HuH-7 (cell line): ENCODE measurements at regions not wholly inside any gene's neighbourhood (a gene's known extent, or its start where the extent isn't known, plus 50 kb on each side); places are given as distances from the start of the nearest gene placed in this dataset.
"Not testable (repeated sequence)": the region's sequence is repeated elsewhere in the genome, so short reads cannot be mapped to it uniquely, and the experiment has no call there.

Experiments
- DNase-seq: peaks from one replicate; pipeline ENCODE4 v3.0.0; 2011; ENCODE audit warnings: low spot score

DNA sequence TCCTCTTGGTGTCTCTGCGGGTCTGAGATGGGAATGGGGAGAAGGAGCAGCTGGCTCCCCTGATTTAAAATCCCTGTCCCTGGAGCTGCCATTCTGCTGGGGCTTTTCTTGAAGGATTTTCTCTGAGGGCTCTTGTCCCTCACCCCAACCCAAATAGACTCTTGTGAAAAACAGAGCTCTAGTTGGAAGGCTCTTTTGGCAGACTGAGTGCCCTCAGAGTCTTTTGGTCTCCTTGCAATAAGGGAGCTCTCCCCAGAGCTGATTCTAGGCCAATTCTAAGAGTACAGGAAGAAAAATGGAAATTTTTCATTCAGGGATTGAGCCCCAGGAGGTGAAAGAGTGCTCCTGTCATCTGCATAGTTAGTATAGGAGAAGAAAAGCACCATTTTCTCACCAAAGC is 238.3 kb downstream of the COG6 start:
- no peak for DNase-seq

DNA sequence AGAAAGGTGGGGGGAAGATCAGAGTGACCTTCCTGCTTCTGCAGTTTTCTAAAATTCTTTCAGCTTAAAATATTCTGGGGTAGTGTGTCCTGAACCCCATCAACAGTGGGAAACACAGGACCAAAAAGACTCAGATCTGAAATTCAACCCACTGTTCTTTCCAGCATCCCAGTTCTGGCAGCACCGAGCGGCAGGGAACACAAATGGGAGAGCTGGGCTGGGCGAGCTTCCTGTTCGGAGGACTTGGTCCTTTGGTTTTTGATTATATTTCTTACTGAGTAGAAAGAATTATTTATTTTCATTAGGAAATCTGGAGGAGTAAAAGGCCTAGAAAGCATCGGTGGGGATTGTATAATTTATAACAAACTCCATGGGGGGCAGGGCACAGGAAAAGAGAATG is 239.1 kb downstream of the COG6 start:
- DNase-seq = no peak

DNA sequence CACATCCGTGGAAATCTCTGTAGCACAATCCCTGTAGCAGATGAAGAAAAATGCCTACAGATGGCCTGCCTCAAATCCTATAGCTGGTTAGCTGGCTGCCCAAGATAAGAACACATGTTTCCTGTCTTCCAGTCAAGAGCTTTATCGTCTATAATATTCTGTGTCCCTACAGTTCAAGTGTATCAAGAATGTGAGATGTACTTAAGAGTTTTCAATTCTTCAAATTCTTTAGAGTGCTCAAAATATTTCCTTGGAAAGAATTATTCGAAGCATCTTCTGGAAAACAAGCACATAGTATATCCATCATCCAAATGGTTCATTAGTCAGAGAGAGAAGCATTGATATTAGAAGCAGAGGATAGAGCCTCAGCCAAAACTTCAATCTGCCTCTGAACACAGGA is 239.8 kb downstream of the COG6 start:
- no peak for DNase-seq

DNA sequence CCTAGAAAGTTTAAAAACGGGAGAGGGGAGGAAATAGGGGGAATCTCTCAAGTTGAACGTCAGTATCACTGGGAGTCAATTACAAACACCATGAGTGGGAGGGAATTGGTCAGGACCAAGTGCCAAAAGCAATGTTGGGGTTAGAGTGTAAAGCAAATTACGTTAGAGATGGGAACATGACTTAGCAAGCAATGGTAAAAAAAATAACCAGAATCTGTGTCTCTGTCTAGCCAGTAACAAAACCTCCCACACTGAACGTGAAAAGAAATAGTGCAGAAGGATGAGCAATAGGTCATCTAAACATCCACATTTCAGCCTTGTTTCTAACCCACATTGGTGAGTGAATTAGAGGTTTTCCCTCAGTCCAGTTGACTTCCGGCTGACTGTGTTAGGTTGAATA is 242.2 kb downstream of the COG6 start:
- DNase-seq = no peak

DNA sequence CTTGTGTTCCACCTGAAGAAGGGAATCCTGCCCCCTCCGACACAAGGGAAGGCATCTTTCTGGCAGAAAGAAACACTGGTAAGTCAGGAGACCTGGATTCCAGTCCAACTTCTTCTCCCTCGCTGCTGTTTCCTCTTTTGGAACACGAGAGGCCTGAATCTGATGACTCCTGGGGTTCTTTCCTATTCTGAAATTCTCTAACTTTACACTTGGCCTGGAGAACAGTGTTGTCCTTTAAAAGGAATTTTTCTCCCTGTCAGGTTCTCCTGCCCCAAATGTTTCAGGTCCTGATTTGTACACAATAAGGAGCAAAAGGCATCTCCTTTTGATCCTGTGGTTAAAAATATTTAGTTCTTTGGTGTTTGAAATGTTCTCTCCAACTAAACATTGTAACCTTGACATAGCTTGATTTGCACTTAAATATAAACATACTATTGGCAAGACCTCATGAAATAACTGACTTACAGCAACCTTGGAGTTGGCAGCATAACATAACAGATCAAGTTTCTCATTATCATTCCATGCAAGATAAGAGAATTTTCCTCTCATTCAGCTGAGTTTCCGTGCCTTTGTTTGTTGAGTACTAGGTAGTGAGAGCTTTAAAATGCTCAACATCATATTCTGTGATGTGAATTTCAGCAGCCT is 244.8 kb downstream of the COG6 start:
- DNase-seq = no peak

DNA sequence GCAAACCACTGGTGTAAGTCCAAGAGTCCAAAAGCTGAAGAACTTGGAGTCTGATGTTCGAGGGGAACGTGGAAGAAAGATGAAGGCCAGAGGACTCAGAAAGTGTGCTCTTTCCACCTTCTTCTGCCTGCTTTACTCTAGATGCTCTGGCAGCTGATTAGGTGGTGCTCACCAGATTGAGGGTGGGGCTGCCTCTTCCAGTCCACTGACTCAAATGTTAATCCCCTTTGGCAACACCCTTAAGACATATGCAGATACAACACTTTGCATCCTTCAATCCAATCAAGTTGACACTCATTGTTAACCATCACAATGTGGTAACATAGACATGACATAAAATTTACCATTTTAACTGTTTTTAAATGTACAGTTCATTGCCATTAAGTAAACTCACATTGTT is 249.5 kb downstream of the COG6 start:
- DNase-seq = no peak

DNA sequence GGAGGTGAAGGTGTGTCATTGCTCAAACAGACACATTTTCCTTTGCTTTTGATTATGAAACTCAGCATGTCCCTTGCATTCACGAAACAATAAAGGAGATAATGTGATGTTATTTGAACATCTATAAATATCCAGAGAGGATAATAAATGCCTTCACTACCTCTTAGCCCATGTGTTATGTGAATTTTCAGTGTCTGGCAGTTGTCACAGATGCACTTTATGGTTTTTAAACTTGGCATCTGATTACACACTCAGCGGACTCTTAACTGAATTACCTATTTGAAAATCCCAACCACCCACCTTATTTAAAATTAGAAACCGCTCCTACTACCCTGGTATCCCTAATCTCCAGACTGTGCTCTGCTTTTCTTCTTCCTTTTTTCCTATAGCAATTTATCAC is 254.2 kb downstream of the COG6 start:
- no peak for DNase-seq

DNA sequence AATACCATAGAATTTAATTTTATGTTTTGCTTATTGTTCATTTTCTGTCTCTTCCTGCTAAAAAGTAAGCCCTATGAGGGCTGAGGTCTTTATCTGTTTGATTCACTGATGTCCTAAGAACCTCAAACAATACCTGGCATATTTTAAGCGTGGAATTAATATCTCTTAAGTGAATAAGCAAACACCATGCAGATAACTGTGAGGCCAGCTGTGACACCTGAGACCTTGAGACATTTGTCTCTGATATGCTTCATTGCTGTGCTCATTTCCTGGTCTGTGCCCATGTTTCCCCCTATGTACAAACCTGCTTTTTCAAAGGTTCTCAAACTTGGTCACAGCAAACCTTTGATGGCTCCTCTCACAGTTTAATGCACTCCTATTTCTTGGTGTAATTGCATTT is 254.6 kb downstream of the COG6 start:
- no peak for DNase-seq

DNA sequence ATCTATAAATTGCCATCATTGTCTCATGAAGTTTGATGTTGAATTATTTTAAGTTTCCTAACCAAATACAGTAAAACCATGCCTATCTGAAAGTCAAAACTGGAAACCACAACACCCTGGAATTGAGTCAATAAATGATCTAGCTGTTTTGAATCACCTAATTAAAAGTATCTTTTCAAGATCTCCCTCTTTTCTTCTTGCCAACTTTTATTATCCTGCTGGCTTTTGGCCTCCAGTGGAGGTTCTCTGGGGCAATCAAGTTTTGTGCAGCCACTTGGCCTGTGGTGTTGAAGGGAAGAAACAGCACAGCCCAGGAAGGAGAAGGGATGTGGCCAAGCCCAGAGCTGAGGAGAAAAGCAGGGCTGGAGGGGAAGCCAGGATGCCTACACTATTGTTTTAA is 255.4 kb downstream of the COG6 start:
- no peak for DNase-seq

DNA sequence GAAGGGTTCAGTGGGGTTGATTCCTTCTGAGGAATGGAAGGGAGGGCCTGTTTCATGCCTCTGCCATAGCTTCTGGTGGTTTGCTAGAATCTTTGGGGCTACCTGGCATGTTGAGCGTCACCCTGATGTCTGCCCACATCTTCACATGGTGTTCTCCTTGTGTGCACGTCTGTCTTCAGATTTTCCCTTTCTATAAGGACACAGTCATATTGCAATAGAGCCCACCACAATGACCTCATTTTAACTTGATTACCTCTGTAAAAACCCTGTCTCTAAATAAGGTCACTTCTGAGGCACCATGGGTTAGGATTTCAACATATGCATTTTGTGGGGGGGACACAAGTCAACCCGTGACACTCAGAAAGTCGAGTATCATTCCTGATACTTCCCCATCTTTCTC is 257.9 kb downstream of the COG6 start:
- no peak for DNase-seq

DNA sequence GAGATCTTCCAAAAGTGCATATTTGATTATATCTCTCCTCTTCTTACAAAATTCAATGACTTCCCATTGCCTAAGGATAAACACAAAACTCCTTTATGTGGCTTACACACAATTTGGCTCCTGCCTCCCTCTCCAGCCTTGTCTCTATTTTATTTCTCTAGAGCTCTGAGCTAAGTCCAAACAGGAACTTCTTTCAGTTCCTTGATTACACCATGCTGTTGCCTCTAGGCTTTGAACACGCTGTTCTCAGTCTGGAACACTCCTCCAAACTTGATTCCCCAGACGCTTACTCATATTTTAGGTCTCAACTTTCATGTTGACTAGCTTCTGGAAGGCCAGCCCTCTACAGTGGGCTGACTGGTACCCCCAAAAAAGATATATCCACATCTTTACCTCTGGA is 258.5 kb downstream of the COG6 start:
- DNase-seq = no peak

DNA sequence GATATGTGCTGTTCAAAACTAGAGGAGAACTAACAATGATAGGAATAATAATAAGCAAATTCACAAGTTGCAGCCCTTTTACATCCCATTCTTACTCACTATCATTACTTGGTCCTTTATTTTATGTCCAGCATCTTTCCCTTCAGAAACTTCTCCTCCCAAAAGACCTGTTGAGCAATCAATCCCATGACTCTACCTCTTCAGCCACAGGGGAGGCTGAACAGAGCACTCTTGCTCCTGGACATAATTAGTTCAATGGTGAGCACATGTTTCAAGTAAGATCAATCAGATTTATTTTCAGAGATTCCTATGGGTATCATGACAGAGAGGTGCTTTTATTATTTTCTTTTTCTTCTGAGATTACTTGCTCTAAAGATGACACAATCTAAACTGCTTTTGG is 260.0 kb downstream of the COG6 start:
- DNase-seq = no peak

DNA sequence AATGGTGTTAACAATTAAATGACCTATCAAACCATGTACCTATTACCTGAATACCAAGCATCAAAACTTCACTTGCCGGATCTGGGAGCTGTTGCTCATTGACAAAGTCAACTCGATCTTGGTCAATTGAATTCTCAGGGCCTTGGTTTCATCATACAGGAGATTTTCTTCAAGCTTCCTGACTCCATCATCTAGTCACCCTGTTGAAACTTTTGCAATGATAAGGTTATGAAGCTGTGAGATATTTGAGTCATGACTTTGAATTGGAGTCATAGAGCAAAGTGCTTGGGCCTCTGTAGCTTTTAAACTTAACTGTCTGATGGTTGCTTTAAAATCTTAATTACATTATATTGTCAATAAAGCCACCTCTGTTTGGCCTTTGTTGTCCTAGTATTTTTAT is 260.9 kb downstream of the COG6 start:
- no peak for DNase-seq

DNA sequence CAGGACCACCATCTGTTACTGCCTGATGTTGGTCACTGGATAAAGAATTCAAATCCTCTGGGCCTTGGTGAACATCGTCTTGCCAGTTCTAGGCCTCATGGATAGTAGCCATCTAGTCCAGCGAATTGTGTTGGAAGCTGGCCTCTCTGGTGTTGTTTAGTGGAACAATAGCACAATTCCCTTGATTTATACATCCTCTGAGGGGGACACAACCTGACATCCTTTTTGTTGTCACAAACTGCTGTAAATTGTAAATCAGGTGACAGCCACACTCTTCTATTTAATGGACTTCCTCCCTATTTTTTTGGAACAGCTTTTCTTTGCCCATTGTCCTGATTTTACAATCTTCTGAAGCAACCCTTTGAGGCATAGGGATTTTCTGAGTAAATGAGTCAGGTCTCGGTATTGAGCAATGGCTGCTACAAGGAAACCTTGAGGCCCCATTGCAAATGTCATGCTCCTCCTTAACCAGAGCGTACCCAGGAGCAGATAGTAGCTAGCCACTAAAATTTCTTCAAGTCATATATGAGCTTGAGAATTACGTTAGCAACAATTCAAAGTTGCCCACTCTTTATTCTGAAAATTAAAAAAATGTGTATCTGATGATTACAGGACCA is 263.3 kb downstream of the COG6 start:
- DNase-seq = no peak

DNA sequence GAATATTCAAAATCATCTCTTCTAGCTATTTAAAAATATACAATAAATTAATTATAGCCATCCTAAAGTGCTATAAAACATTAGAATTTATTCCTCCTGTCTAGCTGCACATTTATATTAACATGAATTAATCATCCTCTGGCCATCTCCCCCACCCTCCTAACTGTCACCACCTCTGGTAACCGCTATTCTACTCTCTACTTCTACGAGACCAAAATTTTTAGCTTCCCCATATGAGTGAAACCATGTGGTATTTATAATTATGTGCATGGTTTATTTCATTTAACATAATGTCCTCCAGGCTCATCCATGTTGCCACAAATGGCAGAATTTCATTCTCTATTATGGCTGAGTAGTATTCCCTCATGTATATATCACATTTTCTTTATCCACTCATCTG is 265.2 kb downstream of the COG6 start:
- DNase-seq = no peak

DNA sequence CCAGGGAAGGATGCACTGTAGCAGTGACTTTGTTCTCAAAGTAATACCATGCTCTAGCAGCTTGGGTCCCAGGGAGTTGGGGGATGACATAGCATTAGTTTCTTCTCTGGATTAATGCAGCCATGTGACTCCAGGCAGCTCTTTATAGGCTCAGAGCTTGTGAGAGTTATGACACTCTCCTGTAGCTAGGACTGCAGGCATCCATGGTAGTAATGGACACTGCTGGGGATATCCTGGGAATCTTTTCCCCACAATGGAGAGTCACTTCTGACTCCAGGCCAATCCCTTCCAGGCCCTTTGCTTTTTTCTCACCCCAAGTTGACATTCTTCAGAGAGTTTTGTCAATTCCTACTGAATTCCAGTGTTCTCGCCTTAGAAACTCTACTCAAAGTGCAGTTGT is 270.9 kb downstream of the COG6 start:
- DNase-seq = no peak

DNA sequence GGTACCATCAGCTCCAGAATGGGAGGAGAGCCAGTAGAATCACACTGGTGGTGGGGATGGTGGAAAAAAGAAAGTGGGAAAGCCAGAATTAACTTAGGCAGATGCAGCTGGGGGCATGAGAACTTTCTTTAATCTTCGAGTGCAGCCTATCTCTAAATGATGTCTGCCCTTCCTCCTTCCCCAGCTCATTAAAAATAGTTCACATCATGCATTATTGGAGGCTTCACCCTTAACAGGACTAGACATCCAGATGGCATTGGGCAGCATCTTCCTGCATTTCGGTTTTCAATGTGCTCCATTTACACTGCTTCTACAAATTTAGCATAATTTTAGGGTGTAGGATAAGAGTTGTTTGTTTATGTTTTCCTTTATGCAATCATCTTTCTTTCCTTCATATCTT is 272.8 kb downstream of the COG6 start:
- no peak for DNase-seq

DNA sequence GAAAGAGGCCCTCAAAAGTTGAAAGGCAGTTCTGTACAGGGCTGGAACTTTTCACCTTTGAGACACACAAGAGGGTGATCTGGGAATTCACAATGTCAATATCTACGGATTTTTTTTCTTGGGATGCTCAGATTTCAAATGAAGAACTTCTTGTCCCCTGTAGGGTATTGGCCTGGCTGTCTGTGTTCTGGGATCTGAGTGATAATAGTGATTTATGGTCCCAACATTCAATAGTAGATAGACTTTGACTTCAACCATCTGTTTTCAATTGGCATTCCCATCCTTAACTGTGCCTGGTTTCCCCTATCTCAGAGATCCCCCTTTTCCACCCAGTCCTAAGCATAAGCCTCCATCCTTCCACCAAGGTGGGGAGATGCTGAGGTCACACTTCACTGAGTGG is 274.1 kb downstream of the COG6 start:
- DNase-seq = no peak

DNA sequence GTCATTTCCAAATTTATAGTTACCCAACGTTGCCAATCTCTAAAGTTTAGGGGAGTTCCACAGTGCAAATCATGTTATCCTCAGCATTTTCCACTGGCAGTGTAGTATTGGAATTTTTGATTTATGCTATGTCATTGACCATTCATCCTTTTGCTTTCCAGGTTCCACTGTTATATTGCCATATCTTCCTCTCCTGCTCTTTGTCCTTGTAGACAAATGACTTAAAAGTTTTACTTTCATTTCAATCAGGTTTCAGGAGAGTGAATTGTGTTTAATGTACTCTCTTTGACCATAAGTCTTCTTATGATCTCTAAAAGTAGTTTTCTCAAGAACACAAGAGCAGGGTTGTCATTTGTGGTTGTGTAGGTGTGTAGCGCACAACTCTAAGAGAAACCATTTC is 274.6 kb downstream of the COG6 start:
- DNase-seq = no peak

DNA sequence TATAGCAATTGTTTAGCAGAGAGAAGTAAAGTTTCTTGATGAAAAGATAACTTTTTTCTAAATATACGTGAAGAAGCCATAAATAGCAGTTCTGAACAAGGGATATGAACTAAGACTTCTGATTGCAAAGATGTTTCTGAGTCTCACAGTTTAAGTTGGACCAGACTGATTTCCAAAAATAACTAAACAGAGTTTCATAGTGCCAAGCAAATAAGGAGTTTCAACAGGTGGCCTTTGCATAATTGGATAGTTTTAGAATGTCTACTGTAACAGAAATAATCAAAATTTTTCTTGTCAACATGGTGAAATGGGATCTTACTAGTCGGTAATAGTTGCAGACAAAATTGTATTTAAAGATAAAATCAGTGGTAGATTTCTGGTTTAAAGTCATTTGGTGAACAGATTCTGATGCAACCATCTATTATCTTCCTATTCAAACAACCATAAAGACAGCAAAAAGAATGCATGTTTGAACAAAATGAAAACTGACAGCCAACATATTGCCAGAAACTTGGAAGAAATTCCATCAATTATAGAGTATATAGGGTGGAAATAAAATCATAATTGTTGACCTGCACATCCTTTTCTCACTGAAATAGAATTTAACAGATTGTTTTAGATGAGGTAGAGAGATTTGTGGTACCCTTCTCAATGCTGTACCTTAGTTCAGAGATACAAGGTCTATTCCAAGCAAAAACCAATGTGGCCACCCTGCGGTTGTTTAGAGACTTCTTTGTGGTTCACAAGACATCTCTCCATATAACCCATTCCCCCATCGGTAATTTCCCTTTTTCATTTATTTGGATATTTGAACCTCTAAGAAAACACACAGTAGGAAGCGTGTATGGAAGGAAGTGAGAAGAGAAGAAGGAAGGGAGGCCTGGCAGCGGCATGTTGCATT is 275.3 kb downstream of the COG6 start:
- DNase-seq = no peak

DNA sequence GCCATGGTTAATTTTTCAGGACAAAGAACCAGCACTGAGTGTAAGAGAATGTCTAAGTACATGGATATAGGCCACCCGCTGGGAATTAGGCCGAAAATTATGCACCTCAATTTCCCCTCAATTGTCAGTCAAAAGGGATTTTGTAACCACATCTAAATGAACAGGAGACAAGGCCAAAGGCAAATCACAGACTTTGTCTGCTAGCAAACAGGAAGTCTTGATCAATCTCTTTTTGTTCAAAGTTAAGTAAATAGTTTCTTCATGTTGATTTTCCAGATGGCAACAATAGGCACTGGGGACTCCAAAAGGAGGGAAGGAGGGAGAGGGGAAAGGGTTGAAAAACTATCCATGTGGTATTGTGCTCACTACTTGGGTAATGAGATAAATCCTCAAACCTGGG is 276.0 kb downstream of the COG6 start:
- DNase-seq = no peak

DNA sequence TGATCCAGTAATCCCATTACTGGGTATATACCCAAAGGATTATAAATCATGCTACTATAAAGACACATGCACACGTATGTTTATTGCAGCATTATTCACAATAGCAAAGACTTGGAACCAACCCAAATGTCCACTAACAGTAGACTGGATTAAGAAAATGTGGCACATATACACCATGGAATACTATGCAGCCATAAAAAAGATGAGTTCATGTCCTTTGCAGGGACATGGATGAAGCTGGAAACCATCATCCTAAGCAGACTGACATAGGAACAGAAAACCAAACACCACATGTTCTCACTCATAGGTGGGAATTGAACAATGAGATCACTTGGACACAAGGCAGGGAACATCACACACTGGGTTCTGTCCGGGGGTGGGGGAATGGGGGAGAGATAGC is 277.1 kb downstream of the COG6 start:
- DNase-seq = not testable (repeated sequence)

DNA sequence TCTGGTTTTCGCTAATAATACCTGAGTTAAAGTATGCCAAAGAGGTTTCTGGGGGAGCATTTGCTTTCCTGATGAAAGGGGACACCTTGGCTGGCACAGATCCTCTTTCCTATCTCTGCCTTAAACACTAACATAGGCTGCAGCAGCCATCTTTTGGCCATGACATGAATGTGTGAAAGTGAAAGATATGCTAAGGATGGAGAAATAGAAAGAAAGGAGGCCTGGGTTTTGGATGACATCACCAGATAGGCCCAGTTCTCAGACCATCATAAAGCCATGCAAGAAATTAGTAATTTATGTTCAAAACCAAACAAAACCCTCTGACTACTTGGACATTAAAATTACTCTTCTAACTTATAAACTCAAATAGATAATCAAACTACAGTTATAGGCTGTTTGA is 279.7 kb downstream of the COG6 start:
- no peak for DNase-seq
